OCI-M2 (cell line): ENCODE measurements at regions not wholly inside any gene's neighbourhood (a gene's known extent, or its start where the extent isn't known, plus 50 kb on each side); places are given as distances from the start of the nearest gene placed in this dataset.

ENCODE experiments used
- DNase-seq: peaks from one replicate; lab custom pipeline; 2025; ENCODE audit not compliant: unreplicated experiment; lab: John Stamatoyannopoulos, UW

- no peak for DNase-seq
Observed at GRCh38 chr3:182533394-182533793, 259.9 kb upstream of the ATP11B start.

GRCh38 chr3:182544542-182544941, 248.8 kb upstream of the ATP11B start:
- DNase-seq, result no peak

GRCh38 chr3:182562274-182562673, 231.0 kb upstream of the ATP11B start:
- no peak for DNase-seq

- DNase-seq, result no peak
Observed at GRCh38 chr3:182565916-182566796, 227.1 kb upstream of the ATP11B start.

GRCh38 chr3:182567700-182568099, 225.6 kb upstream of the ATP11B start:
- no peak for DNase-seq

GRCh38 chr3:182568261-182568660, 225.0 kb upstream of the ATP11B start:
- no peak for DNase-seq

GRCh38 chr3:182568876-182569275, 224.4 kb upstream of the ATP11B start:
- DNase-seq, result no peak

GRCh38 chr3:182570946-182571594, 222.2 kb upstream of the ATP11B start:
- DNase-seq, result no peak

- DNase-seq, result no peak
Observed at GRCh38 chr3:182575941-182576340, 217.4 kb upstream of the ATP11B start.

GRCh38 chr3:182583545-182583944, 209.8 kb upstream of the ATP11B start:
- no peak for DNase-seq

- no peak for DNase-seq
Observed at GRCh38 chr3:182585532-182586150, 207.7 kb upstream of the ATP11B start.

- no peak for DNase-seq
Observed at GRCh38 chr3:182592747-182593146, 200.6 kb upstream of the ATP11B start.

- no peak for DNase-seq
Observed at GRCh38 chr3:182596676-182597410, 196.5 kb upstream of the ATP11B start.

GRCh38 chr3:182597621-182598041, 195.7 kb upstream of the ATP11B start:
- DNase-seq, result no peak

GRCh38 chr3:182601597-182601996, 191.7 kb upstream of the ATP11B start:
- DNase-seq, result no peak

- no peak for DNase-seq
Observed at GRCh38 chr3:182603501-182603900, 189.8 kb upstream of the ATP11B start.

GRCh38 chr3:182605882-182606611, 187.3 kb upstream of the ATP11B start:
- DNase-seq, result no peak

GRCh38 chr3:182606905-182607504, 186.3 kb upstream of the ATP11B start:
- no peak for DNase-seq

GRCh38 chr3:182608832-182609231, 184.5 kb upstream of the ATP11B start:
- no peak for DNase-seq

- no peak for DNase-seq
Observed at GRCh38 chr3:182609575-182610156, 183.6 kb upstream of the ATP11B start.
